IMR-90 (cell line): ENCODE measurements at regions not wholly inside any gene's neighbourhood (a gene's known extent, or its start where the extent isn't known, plus 50 kb on each side); places are given as distances from the start of the nearest gene placed in this dataset.

ENCODE experiments used
- ATAC-seq: fragments of 200-7000 bp; cut with Tn5 transposase; 2 replicates; pipeline ENCODE4 v1.9.1; 2020; ENCODE audit warnings: low read depth, mild to moderate bottlenecking, moderate library complexity
- BruUV-seq: library from RNA; stranded (reverse); fragments of 400-500 nt; replicated peaks from 2 replicates; lab custom pipeline; 2021; lab: Mats Ljungman, UMichigan
- CTCF ChIA-PET: fragments of 300-600 bp; formaldehyde crosslinking; extraction: SDS; loops from one replicate; lab custom pipeline; 2021; ENCODE audit warnings: antibody characterized with exemption; lab: Yijun Ruan, JAX
- POLR2A ChIA-PET: fragments of 300-600 bp; sonication (Branson Sonifier 250); formaldehyde crosslinking; loops from one replicate; lab custom pipeline; 2022; ENCODE audit warnings: antibody characterized with exemption; ENCODE audit not compliant: unreplicated experiment; lab: Charles Lee
- DNase-seq: peaks from one replicate; pipeline ENCODE4 v3.0.0; 2013
- H2AFZ ChIP-seq: replicated peaks from 2 replicates; pipeline ENCODE3; 2013; ENCODE audit warnings: low read length, mild to moderate bottlenecking; ENCODE audit not compliant: poor library complexity
- H2AK5ac ChIP-seq: 2 replicates; pipeline ENCODE4 v1.6.1; 2013; ENCODE audit warnings: low read depth, low read length, inconsistent platforms
- H2AK9ac ChIP-seq: replicated peaks from 2 replicates; pipeline ENCODE3; 2013; ENCODE audit warnings: mild to moderate bottlenecking, low read depth, low read length, moderate library complexity; ENCODE audit not compliant: poor library complexity
- H2BK120ac ChIP-seq: 2 replicates; pipeline ENCODE4 v1.6.1; 2013; ENCODE audit warnings: low read depth, low read length, inconsistent platforms
- H2BK15ac ChIP-seq: 3 replicates; pipeline ENCODE4 v1.6.1; 2013; ENCODE audit warnings: low read depth, low read length, inconsistent platforms
- H2BK20ac ChIP-seq: 2 replicates; pipeline ENCODE4 v1.6.1; 2013; ENCODE audit warnings: low read depth, mild to moderate bottlenecking, inconsistent platforms, low read length, moderate library complexity
- H2BK5ac ChIP-seq: 2 replicates; pipeline ENCODE4 v1.6.1; 2013; ENCODE audit warnings: mild to moderate bottlenecking, low read depth, low read length, inconsistent platforms; ENCODE audit not compliant: poor library complexity, severe bottlenecking
- H3K14ac ChIP-seq: replicated peaks from 2 replicates; pipeline ENCODE4 v1.6.1; 2013; ENCODE audit warnings: low read depth, low read length, inconsistent platforms
- H3K18ac ChIP-seq: 2 replicates; pipeline ENCODE4 v1.6.1; 2013; ENCODE audit warnings: low read depth, low read length, control low read depth
- H3K23ac ChIP-seq: 2 replicates; pipeline ENCODE4 v1.6.1; 2013; ENCODE audit warnings: low read depth, low read length, inconsistent platforms
- H3K27ac ChIP-seq: 2 replicates; pipeline ENCODE4 v1.5.1; 2013; ENCODE audit warnings: mild to moderate bottlenecking, control low read depth, low read length; ENCODE audit not compliant: insufficient read depth
- H3K27me3 ChIP-seq: 2 replicates; pipeline ENCODE4 v1.6.1; 2013; ENCODE audit warnings: low read length; ENCODE audit not compliant: control insufficient read depth, insufficient read depth
- H3K36me3 ChIP-seq: 2 replicates; pipeline ENCODE4 v1.6.1; 2013; ENCODE audit warnings: low read length, mixed read lengths; ENCODE audit not compliant: control insufficient read depth, insufficient read depth
- H3K4ac ChIP-seq: 2 replicates; pipeline ENCODE4 v1.6.1; 2013; ENCODE audit warnings: low read depth, low read length, inconsistent platforms
- H3K4me1 ChIP-seq: 2 replicates; pipeline ENCODE4 v1.6.1; 2013; ENCODE audit warnings: low read length, mixed read lengths; ENCODE audit not compliant: control insufficient read depth, insufficient read depth
- H3K4me2 ChIP-seq: 2 replicates; pipeline ENCODE4 v1.6.1; 2013; ENCODE audit warnings: low read depth, mild to moderate bottlenecking, control low read depth, low read length, moderate library complexity
- H3K4me3 ChIP-seq: 2 replicates; pipeline ENCODE4 v1.5.1; 2013; ENCODE audit warnings: low read depth, mild to moderate bottlenecking, control low read depth, low read length, moderate library complexity; ENCODE audit not compliant: insufficient read depth
- H3K56ac ChIP-seq: 2 replicates; pipeline ENCODE4 v1.6.1; 2013; ENCODE audit warnings: low read length, inconsistent platforms; ENCODE audit not compliant: insufficient read depth; ENCODE audit errors: extremely low read depth
- H3K79me1 ChIP-seq, 2 experiments: 2 replicates each; pipeline ENCODE4 v1.6.1; 2013; ENCODE audit warnings: low read length in 2 of 2, inconsistent platforms in 1 of 2, low read depth in 1 of 2
- H3K9ac ChIP-seq: 2 replicates; pipeline ENCODE4 v1.6.1; 2013; ENCODE audit warnings: low read depth, low read length, control low read depth
- H3K9me1 ChIP-seq: 2 replicates; pipeline ENCODE4 v1.6.1; 2013; ENCODE audit warnings: low read length, inconsistent platforms; ENCODE audit not compliant: insufficient read depth
- H3K9me3 ChIP-seq: 2 replicates; pipeline ENCODE4 v1.6.1; 2013; ENCODE audit warnings: low read length; ENCODE audit not compliant: control insufficient read depth, insufficient read depth
- H4K20me1 ChIP-seq: 2 replicates; pipeline ENCODE4 v1.6.1; 2013; ENCODE audit warnings: low read length, inconsistent platforms; ENCODE audit not compliant: insufficient read depth
- H4K5ac ChIP-seq: 2 replicates; pipeline ENCODE4 v1.6.1; 2013; ENCODE audit warnings: mild to moderate bottlenecking, low read depth, low read length, control low read depth
- H4K8ac ChIP-seq, 2 experiments: 2 replicates each; pipeline ENCODE4 v1.6.1; 2013; ENCODE audit warnings: low read depth in 2 of 2, low read length in 2 of 2, control low read depth in 1 of 2, inconsistent platforms in 1 of 2
- H4K91ac ChIP-seq: 2 replicates; pipeline ENCODE4 v1.6.1; 2013; ENCODE audit warnings: low read depth, low read length, inconsistent platforms; ENCODE audit not compliant: insufficient read depth
- BHLHE40 ChIP-seq: fragments of 150-350 bp; IDR thresholded peaks from 2 replicates; pipeline ENCODE4 v1.6.1; 2016; ENCODE audit warnings: mild to moderate bottlenecking, low read depth, low read length
- CEBPB ChIP-seq: IDR thresholded peaks from 2 replicates; pipeline ENCODE4 v1.6.1; 2012; ENCODE audit warnings: low read depth, low read length, improper control_type of control experiment
- CTCF ChIP-seq: conservative IDR thresholded peaks from 2 replicates; pipeline ENCODE4 v1.5.1; 2012; ENCODE audit warnings: mild to moderate bottlenecking, low read depth, low read length, improper control_type of control experiment
- ELK1 ChIP-seq: fragments of 150-350 bp; IDR thresholded peaks from 2 replicates; pipeline ENCODE4 v1.6.1; 2016; ENCODE audit warnings: low read depth, mild to moderate bottlenecking, low read length, moderate library complexity, borderline replicate concordance
- FOS ChIP-seq: fragments of 150-350 bp; IDR thresholded peaks from 2 replicates; pipeline ENCODE4 v1.6.1; 2016; ENCODE audit warnings: low read depth, low read length
- MAFK ChIP-seq: IDR thresholded peaks from 2 replicates; pipeline ENCODE4 v1.6.1; 2012; ENCODE audit warnings: low read depth, low read length, improper control_type of control experiment
- MAZ ChIP-seq: IDR thresholded peaks from 2 replicates; pipeline ENCODE4 v1.6.1; 2012; ENCODE audit warnings: low read depth, mild to moderate bottlenecking, low read length, improper control_type of control experiment, moderate library complexity, borderline replicate concordance
- MXI1 ChIP-seq: IDR thresholded peaks from 2 replicates; pipeline ENCODE4 v1.6.1; 2012; ENCODE audit warnings: low read depth, mild to moderate bottlenecking, low read length, moderate library complexity, borderline replicate concordance
- NFE2L2 ChIP-seq: fragments of 150-350 bp; IDR thresholded peaks from 2 replicates; pipeline ENCODE4 v1.6.1; 2016; ENCODE audit warnings: low read depth, mild to moderate bottlenecking, low read length
- POLR2A ChIP-seq: IDR thresholded peaks from 2 replicates; pipeline ENCODE4 v1.6.1; 2012; ENCODE audit warnings: mild to moderate bottlenecking, low read depth, low read length
- RAD21 ChIP-seq: IDR thresholded peaks from 2 replicates; pipeline ENCODE4 v1.6.1; 2012; ENCODE audit warnings: low read length, improper control_type of control experiment
- RCOR1 ChIP-seq: IDR thresholded peaks from 2 replicates; pipeline ENCODE4 v1.6.1; 2012; ENCODE audit warnings: mild to moderate bottlenecking, low read length, improper control_type of control experiment; ENCODE audit not compliant: insufficient replicate concordance
- RFX5 ChIP-seq: IDR thresholded peaks from 2 replicates; pipeline ENCODE4 v1.8.0; 2012; ENCODE audit warnings: low read depth, mild to moderate bottlenecking, low read length, moderate library complexity
- SMC3 ChIP-seq: fragments of 150-350 bp; IDR thresholded peaks from 2 replicates; pipeline ENCODE4 v1.6.1; 2016; ENCODE audit warnings: low read depth, mild to moderate bottlenecking, antibody characterized with exemption, low read length, moderate library complexity
- USF2 ChIP-seq: fragments of 150-350 bp; IDR thresholded peaks from 2 replicates; pipeline ENCODE4 v1.6.1; 2017; ENCODE audit warnings: mild to moderate bottlenecking, antibody characterized with exemption, low read length, low read depth
- WGBS, 2 experiments: methylation state at CpG; one replicate each; pipeline versions ENCODE4 v1.1.5 to v1.1.7; 2013; ENCODE audit warnings: missing lambda C conversion rate in 2 of 2; ENCODE audit not compliant: insufficient read length in 1 of 2; ENCODE audit errors: extremely low coverage in 2 of 2; 5-methylcytosine and 5-hydroxymethylcytosine counted together
- dilution Hi-C: fragments of 300-500 bp; cut with HindIII; formaldehyde crosslinking; loops from one replicate; pipeline ENCODE4 v1.14.3; 2018; ENCODE audit warnings: low sequenced_read_pairs; ENCODE audit not compliant: unreplicated experiment
- in situ Hi-C: fragments of 300-500 bp; cut with MboI; formaldehyde crosslinking; loops from 3 replicates; pipeline ENCODE4 v1.14.3; 2019; ENCODE audit warnings: low sequenced_read_pairs, inconsistent platforms, mixed read lengths
- intact Hi-C: fragments of 100-400 bp; cut with micrococcal nuclease; formaldehyde crosslinking; loops from 2 replicates; pipeline ENCODE4 v1.10.0; 2022

- no CpG with 5 or more reads among the region's 2 CpGs for WGBS, 2 experiments
- POLR2A ChIA-PET = no interaction called here
Observed at GRCh38 chr12:91367234-91367849, 184.7 kb upstream of the DCN start.

More at GRCh38 chr12:91367234-91367849, 184.7 kb upstream of the DCN start:
- Histone ChIP-seq H2BK15ac (no peak overlapping the region), H3K14ac (no peak overlapping the region), H3K4ac (no peak overlapping the region), H3K23ac (no peak overlapping the region), H3K9ac (no peak overlapping the region), H3K9me1 (no peaks in the 10 kb centered on the region), H4K8ac (no peak overlapping the region), H4K20me1 (no peaks in the 10 kb centered on the region), H2BK120ac (no peak overlapping the region), H2BK20ac (no peak overlapping the region), H3K27ac (no peak overlapping the region), H2AK5ac (no peak overlapping the region), H3K56ac (no peak overlapping the region), H2AK9ac (no peak overlapping the region), H3K79me1 (no peaks in the 10 kb centered on the region), H3K4me1 (no peaks in the 10 kb centered on the region), H3K4me2 (no peak overlapping the region), H3K18ac (no peak overlapping the region), H3K4me3 (no peak overlapping the region), H3K36me3 (no peaks in the 10 kb centered on the region), H4K91ac (no peak overlapping the region), H3K9me3 (no peaks in the 10 kb centered on the region), H3K27me3 (peaks cover 4% of the 10 kb centered on the region), H2BK5ac (no peak overlapping the region), H2AFZ (no peak overlapping the region), H4K5ac (no peak overlapping the region)
- ATAC-seq (peak; percentile 84), DNase-seq (peak; percentile 18)
- CTCF ChIA-PET = interaction anchor here (1.0 kb wide), 1 partner anchor 424 kb away, joined by 3 read pairs; no protein-coding TSS in a partner anchor
- no TSS peak for BruUV-seq
- in situ Hi-C loops (no loop called here), dilution Hi-C loops (no loop called here), intact Hi-C loops (loop anchor here (5.0 kb wide), 1 partner anchor 510 kb away; no protein-coding TSS in a partner anchor)
- TF ChIP-seq POLR2A (no peak), CEBPB (no peak), MAZ (no peak), MXI1 (no peak), BHLHE40 (no peak), RFX5 (no peak), ELK1 (no peak), RCOR1 (no peak), MAFK (no peak), NFE2L2 (no peak), USF2 (no peak), RAD21 (peak; percentile 59), FOS (no peak), SMC3 (peak; percentile 44), CTCF (peak; percentile 60)
